MCF 10A (cell line): ENCODE measurements at regions not wholly inside any gene's neighbourhood (a gene's known extent, or its start where the extent isn't known, plus 50 kb on each side); places are given as distances from the start of the nearest gene placed in this dataset.
A peak's percentile ranks its signal among the peaks of the same experiment; 100 is the strongest.

Source experiments
- BruUV-seq: library from RNA; stranded (reverse); fragments of 400-500 nt; replicated peaks from 2 replicates; lab custom pipeline; 2021; lab: Mats Ljungman, UMichigan
- CTCF ChIA-PET: fragments of 300-600 bp; sonication (Branson Sonifier 250); formaldehyde crosslinking; extraction: SDS; loops from one replicate; lab custom pipeline; 2021; ENCODE audit warnings: antibody characterized with exemption, inconsistent platforms; lab: Yijun Ruan, JAX
- POLR2A ChIA-PET: fragments of 300-600, 350-650 bp; sonication (Branson Sonifier 250); formaldehyde crosslinking; extraction: SDS; loops from one replicate; lab custom pipeline; 2020; ENCODE audit warnings: antibody characterized with exemption, inconsistent platforms; lab: Yijun Ruan, JAX
- DNase-seq: peaks from one replicate; pipeline ENCODE4 v3.0.0-alpha.2; 2018; ENCODE audit not compliant: unreplicated experiment
- H3K27ac Mint-ChIP-seq: one replicate; pipeline ENCODE4 v1.8.0; 2022; ENCODE audit warnings: mild to moderate bottlenecking, low read depth, mixed read lengths; ENCODE audit not compliant: unreplicated experiment
- H3K27me3 Mint-ChIP-seq: one replicate; pipeline ENCODE4 v1.8.0; 2022; ENCODE audit warnings: mixed read lengths; ENCODE audit not compliant: insufficient read depth, unreplicated experiment
- H3K36me3 Mint-ChIP-seq: one replicate; pipeline ENCODE4 v1.8.0; 2022; ENCODE audit warnings: mild to moderate bottlenecking, moderate library complexity, mixed read lengths; ENCODE audit not compliant: insufficient read depth, unreplicated experiment
- H3K4me1 Mint-ChIP-seq: one replicate; pipeline ENCODE4 v1.8.0; 2022; ENCODE audit warnings: mixed read lengths; ENCODE audit not compliant: insufficient read depth, unreplicated experiment
- H3K4me3 Mint-ChIP-seq: one replicate; pipeline ENCODE4 v1.8.0; 2022; ENCODE audit warnings: mild to moderate bottlenecking, moderate library complexity, mixed read lengths; ENCODE audit not compliant: unreplicated experiment
- H3K9me3 Mint-ChIP-seq: one replicate; pipeline ENCODE4 v1.8.0; 2022; ENCODE audit warnings: mixed read lengths; ENCODE audit not compliant: unreplicated experiment
- intact Hi-C: fragments of 100-400 bp; cut with micrococcal nuclease; formaldehyde crosslinking; loops from 2 replicates; pipeline ENCODE4 v1.14.1; 2022
- TF ChIP-seq, protein P1 (sequence below): fragments of 200-600 bp; IDR thresholded peaks from one replicate; pipeline ENCODE4 v1.8.0; 2022; ENCODE audit warnings: antibody characterized with exemption, mild to moderate bottlenecking; ENCODE audit not compliant: unreplicated experiment

DNA sequence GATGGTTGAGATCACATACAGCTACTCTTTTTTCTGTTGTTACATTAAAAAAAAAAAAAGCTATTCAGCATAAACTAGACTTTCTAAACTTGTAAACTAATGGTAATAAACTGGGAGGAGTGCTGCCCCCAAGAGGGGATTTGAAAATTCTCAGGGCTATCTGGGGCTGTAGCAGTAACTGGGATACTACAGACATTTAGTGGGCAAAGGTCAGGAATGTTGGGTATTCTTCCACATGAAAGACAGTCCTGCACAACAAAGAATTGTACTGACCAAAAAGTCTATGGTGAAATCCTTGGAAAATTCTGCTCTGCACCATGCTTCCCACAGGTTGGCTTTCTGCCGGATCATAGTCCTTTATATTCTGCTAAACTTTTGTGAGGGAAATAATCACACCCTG lies 232.6 kb upstream of the BOD1L1 start:
- no peaks in the 10 kb centered on the region for H3K27me3 Mint-ChIP-seq
- H3K36me3 Mint-ChIP-seq, result no peaks in the 10 kb centered on the region
- no peaks in the 10 kb centered on the region for H3K4me1 Mint-ChIP-seq
- POLR2A ChIA-PET, result interaction anchor here (0.6 kb wide), 1 partner anchor 185 kb away, joined by 4 read pairs; no protein-coding TSS in a partner anchor
- TF ChIP-seq, protein P1, sequence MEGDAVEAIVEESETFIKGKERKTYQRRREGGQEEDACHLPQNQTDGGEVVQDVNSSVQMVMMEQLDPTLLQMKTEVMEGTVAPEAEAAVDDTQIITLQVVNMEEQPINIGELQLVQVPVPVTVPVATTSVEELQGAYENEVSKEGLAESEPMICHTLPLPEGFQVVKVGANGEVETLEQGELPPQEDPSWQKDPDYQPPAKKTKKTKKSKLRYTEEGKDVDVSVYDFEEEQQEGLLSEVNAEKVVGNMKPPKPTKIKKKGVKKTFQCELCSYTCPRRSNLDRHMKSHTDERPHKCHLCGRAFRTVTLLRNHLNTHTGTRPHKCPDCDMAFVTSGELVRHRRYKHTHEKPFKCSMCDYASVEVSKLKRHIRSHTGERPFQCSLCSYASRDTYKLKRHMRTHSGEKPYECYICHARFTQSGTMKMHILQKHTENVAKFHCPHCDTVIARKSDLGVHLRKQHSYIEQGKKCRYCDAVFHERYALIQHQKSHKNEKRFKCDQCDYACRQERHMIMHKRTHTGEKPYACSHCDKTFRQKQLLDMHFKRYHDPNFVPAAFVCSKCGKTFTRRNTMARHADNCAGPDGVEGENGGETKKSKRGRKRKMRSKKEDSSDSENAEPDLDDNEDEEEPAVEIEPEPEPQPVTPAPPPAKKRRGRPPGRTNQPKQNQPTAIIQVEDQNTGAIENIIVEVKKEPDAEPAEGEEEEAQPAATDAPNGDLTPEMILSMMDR, result no peak
- peaks cover 8% of the 10 kb centered on the region for H3K9me3 Mint-ChIP-seq
- CTCF ChIA-PET, result interaction anchor here (0.6 kb wide), 1 partner anchor 203 kb away, joined by 4 read pairs; no protein-coding TSS in a partner anchor
- no TSS peak for BruUV-seq
- intact Hi-C loops, result no loop called here
- peak; percentile 6 for DNase-seq
- no peak overlapping the region for H3K27ac Mint-ChIP-seq
- H3K4me3 Mint-ChIP-seq, result no peak overlapping the region

DNA sequence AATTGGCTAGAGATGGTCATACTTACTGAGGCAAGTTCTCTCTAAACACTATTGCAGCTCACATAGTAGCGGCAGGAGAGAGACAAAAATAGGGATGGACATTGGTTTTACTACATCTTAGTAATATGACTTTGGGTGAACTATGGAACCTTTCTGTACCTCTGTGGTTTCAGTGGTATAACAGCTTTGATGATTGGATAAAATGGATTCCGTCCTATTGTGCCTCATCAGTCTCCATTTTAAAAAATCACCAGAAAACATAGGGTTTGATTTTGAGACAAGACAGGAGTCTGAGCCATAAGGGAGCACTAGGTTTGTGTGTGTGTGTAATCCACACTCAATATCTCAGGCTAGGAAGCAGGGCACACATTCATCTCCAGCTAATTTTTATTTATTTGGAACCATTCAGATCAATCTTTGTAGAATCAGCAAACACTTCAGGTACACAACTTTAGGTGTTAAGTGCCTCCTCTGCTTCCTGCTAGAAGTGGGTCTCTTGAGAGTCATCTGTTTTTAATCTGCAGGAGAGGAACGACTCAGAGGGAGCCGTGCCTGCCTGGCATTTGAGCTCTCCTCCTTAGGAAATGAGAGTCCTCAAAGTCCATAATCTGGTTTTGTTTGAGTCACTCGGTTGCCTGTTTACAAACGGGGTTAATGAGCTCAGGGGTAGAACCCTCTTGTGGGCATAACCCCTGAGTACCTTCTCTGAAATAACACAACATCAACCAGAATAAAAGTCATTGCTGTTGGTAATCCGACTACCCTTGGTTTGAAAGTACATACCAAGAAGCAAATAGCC lies 238.5 kb upstream of the BOD1L1 start:
- H3K9me3 Mint-ChIP-seq, result peaks cover 8% of the 10 kb centered on the region
- ChIA-PET CTCF (no interaction called here), POLR2A (interaction anchor here (0.6 to 1.5 kb wide), 3 partner anchors 57 to 161 kb away, joined by 3 to 4 read pairs (median 3); no protein-coding TSS in a partner anchor)
- DNase-seq, result no peak
- intact Hi-C loops, result no loop called here
- no TSS peak for BruUV-seq
- no peak overlapping the region for H3K4me3 Mint-ChIP-seq
- H3K4me1 Mint-ChIP-seq, result no peaks in the 10 kb centered on the region
- no peak overlapping the region for H3K27ac Mint-ChIP-seq
- no peaks in the 10 kb centered on the region for H3K36me3 Mint-ChIP-seq
- no peaks in the 10 kb centered on the region for H3K27me3 Mint-ChIP-seq
- TF ChIP-seq, protein P1, result no peak

DNA sequence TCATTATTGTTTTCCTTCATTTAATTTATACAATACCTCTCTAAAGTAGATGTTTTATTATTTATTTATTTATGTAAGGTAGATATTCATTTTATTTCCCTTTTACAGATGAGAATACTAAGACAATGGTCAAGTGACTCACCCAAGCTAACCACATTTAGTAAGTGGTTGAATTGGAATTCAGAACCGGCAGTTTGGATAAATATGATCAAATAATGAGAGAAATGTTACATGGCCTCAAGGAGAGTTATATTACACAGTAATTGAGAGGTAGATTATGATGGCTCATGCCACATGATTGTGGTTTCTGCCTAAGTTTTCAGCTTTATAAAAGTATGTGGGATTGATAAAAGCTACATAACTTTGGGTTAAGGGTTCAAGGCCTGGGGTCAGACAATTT lies 239.4 kb upstream of the BOD1L1 start:
- Mint-ChIP-seq H3K9me3 (peaks cover 8% of the 10 kb centered on the region), H3K27me3 (no peaks in the 10 kb centered on the region), H3K4me1 (no peaks in the 10 kb centered on the region), H3K4me3 (no peak overlapping the region), H3K27ac (peak overlapping the region; percentile 57), H3K36me3 (no peaks in the 10 kb centered on the region)
- no peak for DNase-seq
- ChIA-PET POLR2A (interaction anchor here (1.2 to 1.5 kb wide), 2 partner anchors 57 to 162 kb away, joined by 3 to 4 read pairs; no protein-coding TSS in a partner anchor), CTCF (no interaction called here)
- TF ChIP-seq, protein P1, result no peak
- intact Hi-C loops, result no loop called here
- no TSS peak for BruUV-seq

DNA sequence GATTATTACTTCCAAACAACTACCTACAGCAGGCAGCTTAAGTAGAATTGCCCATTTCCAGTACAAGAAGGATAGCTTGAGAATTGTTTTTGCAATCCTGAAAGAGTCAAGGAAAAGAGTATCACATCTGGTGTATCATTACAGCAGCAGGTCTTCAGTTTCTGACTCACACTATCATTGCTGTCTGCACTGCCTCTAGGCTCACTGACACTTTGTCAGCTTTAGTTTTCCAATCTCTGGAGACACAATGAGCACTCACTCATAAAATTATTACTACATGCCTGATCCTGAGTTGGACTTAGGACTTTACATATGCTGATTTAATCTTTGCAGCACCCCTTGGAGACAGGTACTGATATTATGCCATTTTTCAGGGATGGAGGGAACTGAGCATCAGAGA lies 244.6 kb upstream of the BOD1L1 start:
- no peaks in the 10 kb centered on the region for H3K27me3 Mint-ChIP-seq
- peak; percentile 11 for DNase-seq
- no peaks in the 10 kb centered on the region for H3K36me3 Mint-ChIP-seq
- TF ChIP-seq, protein P1, result no peak
- intact Hi-C loops, result no loop called here
- BruUV-seq, result no TSS peak
- no peak overlapping the region for H3K27ac Mint-ChIP-seq
- no peaks in the 10 kb centered on the region for H3K4me1 Mint-ChIP-seq
- no peak overlapping the region for H3K4me3 Mint-ChIP-seq
- POLR2A ChIA-PET, result interaction anchor here (0.7 kb wide), 1 partner anchor 127 kb away, joined by 3 read pairs; no protein-coding TSS in a partner anchor
- H3K9me3 Mint-ChIP-seq, result no peaks in the 10 kb centered on the region
- CTCF ChIA-PET, result no interaction called here
